MM.1S (cell line): ENCODE measurements at regions not wholly inside any gene's neighbourhood (a gene's known extent, or its start where the extent isn't known, plus 50 kb on each side); places are given as distances from the start of the nearest gene placed in this dataset.

ENCODE experiments used
- DNase-seq: peaks from one replicate; pipeline ENCODE4 v3.0.0-alpha.2; 2015
- H2AFZ ChIP-seq: fragments of 300-600 bp; sonication (generic); 2 replicates; pipeline ENCODE4 v1.6.0; 2016; ENCODE audit warnings: antibody characterized with exemption, low read length
- H3F3A ChIP-seq: fragments of 300-600 bp; sonication (generic); 2 replicates; pipeline ENCODE4 v1.6.1; 2016; ENCODE audit warnings: mild to moderate bottlenecking, antibody characterized with exemption, low read length, moderate library complexity, mixed read lengths; ENCODE audit not compliant: insufficient read depth
- H3K27ac ChIP-seq: fragments of 300-600 bp; sonication (generic); 2 replicates; pipeline ENCODE4 v1.5.1; 2016; ENCODE audit warnings: mild to moderate bottlenecking, low read length
- H3K27me3 ChIP-seq: fragments of 300-600 bp; sonication (generic); replicated peaks from 2 replicates; pipeline ENCODE4 v1.6.0; 2016; ENCODE audit warnings: low read length; ENCODE audit not compliant: insufficient read depth
- H3K36me3 ChIP-seq: fragments of 300-600 bp; sonication (generic); replicated peaks from 2 replicates; pipeline ENCODE4 v1.6.1; 2016; ENCODE audit warnings: mild to moderate bottlenecking, low read length, mixed read lengths; ENCODE audit not compliant: insufficient read depth
- H3K4me1 ChIP-seq: fragments of 300-600 bp; sonication (generic); 2 replicates; pipeline ENCODE4 v1.6.1; 2016; ENCODE audit warnings: low read length, mixed read lengths
- H3K4me2 ChIP-seq: fragments of 300-600 bp; sonication (generic); 2 replicates; pipeline ENCODE4 v1.6.0; 2016; ENCODE audit warnings: low read depth, low read length
- H3K4me3 ChIP-seq: fragments of 300-600 bp; sonication (generic); 2 replicates; pipeline ENCODE4 v1.5.1; 2016; ENCODE audit warnings: low read length, mixed read lengths
- H3K79me2 ChIP-seq: fragments of 300-600 bp; sonication (generic); 2 replicates; pipeline ENCODE4 v1.6.1; 2016; ENCODE audit warnings: mixed run types, low read length, mixed read lengths
- H3K9ac ChIP-seq: fragments of 300-600 bp; sonication (generic); 2 replicates; pipeline ENCODE4 v1.6.1; 2016; ENCODE audit warnings: low read length, mixed read lengths
- H3K9me2 ChIP-seq: fragments of 300-600 bp; sonication (generic); replicated peaks from 2 replicates; pipeline ENCODE4 v1.6.1; 2016; ENCODE audit warnings: mild to moderate bottlenecking, low read length, mixed read lengths; ENCODE audit not compliant: insufficient read depth
- H3K9me3 ChIP-seq: fragments of 300-600 bp; sonication (generic); replicated peaks from 2 replicates; pipeline ENCODE4 v1.6.1; 2016; ENCODE audit warnings: mild to moderate bottlenecking, low read length, mixed read lengths; ENCODE audit not compliant: insufficient read depth
- H4K20me1 ChIP-seq: fragments of 300-600 bp; sonication (generic); 2 replicates; pipeline ENCODE4 v1.6.1; 2016; ENCODE audit warnings: mild to moderate bottlenecking, low read length, moderate library complexity, mixed read lengths; ENCODE audit not compliant: insufficient read depth
- EZH2 ChIP-seq: fragments of 300-600 bp; sonication (generic); optimal IDR thresholded peaks from 2 replicates; pipeline ENCODE3; 2017; ENCODE audit warnings: low read depth, mild to moderate bottlenecking, antibody characterized with exemption, low read length, mixed read lengths
- EZH2phosphoT487 ChIP-seq: fragments of 300-600 bp; sonication (generic); IDR thresholded peaks from 2 replicates; pipeline ENCODE4 v1.6.1; 2018; ENCODE audit warnings: antibody characterized with exemption, low read length
- TF ChIP-seq, protein P1 (sequence below): fragments of 300-600 bp; sonication (generic); IDR thresholded peaks from 2 replicates; pipeline ENCODE4 v1.5.1; 2016; ENCODE audit warnings: antibody characterized with exemption, low read length, mixed read lengths

DNA sequence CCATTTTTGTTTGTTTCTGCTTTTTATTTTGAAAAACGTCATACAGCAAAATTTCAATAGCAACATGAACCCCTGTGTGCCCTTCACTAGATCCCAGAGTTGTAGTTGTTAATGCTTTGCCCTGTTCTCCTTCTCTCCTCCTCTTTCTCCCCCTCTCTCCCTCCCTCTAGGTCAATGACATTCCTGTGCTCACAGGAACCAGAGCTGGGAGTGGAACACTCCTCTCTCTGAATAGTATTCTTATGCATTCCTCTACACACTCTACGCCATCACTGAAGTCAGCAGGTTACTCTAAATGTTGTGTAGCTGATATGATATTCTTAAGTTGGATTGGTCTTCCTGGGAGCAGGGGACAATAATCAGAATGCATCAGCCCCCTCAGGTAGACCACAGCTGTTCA, 243.4 kb downstream of the SYK start:
- H3K36me3 ChIP-seq, result no peaks in the 10 kb centered on the region
- H3K4me3 ChIP-seq, result no peak overlapping the region

DNA sequence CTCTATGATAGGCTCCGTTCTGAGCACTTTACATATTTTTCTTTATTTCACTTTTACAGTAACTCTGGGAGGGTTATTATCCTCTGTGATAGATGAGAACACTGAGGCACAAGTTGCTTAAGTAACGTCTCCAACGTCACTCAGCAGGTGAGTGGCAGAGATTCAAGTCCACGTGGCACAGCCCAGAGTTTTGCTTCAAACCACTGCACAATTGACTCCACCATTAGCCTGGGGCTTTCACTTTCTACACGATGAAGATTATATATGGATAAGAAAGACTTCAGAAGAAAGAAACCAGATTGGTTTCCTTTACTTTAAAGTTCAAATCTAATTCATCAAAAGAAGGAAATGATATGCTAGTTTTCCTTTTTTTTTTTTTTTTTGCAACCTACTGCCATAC, 245.9 kb downstream of the SYK start:
- Histone ChIP-seq H3K27me3 (no peaks in the 10 kb centered on the region), H4K20me1 (no peaks in the 10 kb centered on the region), H3K9me3 (no peaks in the 10 kb centered on the region), H3K36me3 (no peaks in the 10 kb centered on the region), H2AFZ (no peak overlapping the region), H3K4me2 (no peak overlapping the region), H3K4me1 (0 out of 2 replicates have a peak, but pooled peaks cover 3% of the 10 kb centered on the region), H3K79me2 (no peaks in the 10 kb centered on the region), H3K9ac (no peak overlapping the region), H3F3A (no peaks in the 10 kb centered on the region), H3K9me2 (no peaks in the 10 kb centered on the region), H3K27ac (no peak overlapping the region), H3K4me3 (no peak overlapping the region)
- DNase-seq, result peak; percentile 38
- TF ChIP-seq EZH2 (no peak), EZH2phosphoT487 (no peak)
- TF ChIP-seq, protein P1, sequence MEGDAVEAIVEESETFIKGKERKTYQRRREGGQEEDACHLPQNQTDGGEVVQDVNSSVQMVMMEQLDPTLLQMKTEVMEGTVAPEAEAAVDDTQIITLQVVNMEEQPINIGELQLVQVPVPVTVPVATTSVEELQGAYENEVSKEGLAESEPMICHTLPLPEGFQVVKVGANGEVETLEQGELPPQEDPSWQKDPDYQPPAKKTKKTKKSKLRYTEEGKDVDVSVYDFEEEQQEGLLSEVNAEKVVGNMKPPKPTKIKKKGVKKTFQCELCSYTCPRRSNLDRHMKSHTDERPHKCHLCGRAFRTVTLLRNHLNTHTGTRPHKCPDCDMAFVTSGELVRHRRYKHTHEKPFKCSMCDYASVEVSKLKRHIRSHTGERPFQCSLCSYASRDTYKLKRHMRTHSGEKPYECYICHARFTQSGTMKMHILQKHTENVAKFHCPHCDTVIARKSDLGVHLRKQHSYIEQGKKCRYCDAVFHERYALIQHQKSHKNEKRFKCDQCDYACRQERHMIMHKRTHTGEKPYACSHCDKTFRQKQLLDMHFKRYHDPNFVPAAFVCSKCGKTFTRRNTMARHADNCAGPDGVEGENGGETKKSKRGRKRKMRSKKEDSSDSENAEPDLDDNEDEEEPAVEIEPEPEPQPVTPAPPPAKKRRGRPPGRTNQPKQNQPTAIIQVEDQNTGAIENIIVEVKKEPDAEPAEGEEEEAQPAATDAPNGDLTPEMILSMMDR, result no peak

More for the DNA sequence above, 243.4 kb downstream of the SYK start:
- DNase-seq, result no peak
- Histone ChIP-seq H3K27ac (no peak overlapping the region), H2AFZ (no peak overlapping the region), H3K4me2 (no peak overlapping the region), H3K9me3 (no peaks in the 10 kb centered on the region), H3F3A (no peaks in the 10 kb centered on the region), H3K9me2 (no peaks in the 10 kb centered on the region), H3K79me2 (no peaks in the 10 kb centered on the region), H3K9ac (no peak overlapping the region), H3K27me3 (no peaks in the 10 kb centered on the region), H3K4me1 (0 out of 2 replicates have a peak, but pooled peaks cover 3% of the 10 kb centered on the region), H4K20me1 (no peaks in the 10 kb centered on the region)
- TF ChIP-seq, protein P1, result no peak
- TF ChIP-seq EZH2phosphoT487 (no peak), EZH2 (no peak)

DNA sequence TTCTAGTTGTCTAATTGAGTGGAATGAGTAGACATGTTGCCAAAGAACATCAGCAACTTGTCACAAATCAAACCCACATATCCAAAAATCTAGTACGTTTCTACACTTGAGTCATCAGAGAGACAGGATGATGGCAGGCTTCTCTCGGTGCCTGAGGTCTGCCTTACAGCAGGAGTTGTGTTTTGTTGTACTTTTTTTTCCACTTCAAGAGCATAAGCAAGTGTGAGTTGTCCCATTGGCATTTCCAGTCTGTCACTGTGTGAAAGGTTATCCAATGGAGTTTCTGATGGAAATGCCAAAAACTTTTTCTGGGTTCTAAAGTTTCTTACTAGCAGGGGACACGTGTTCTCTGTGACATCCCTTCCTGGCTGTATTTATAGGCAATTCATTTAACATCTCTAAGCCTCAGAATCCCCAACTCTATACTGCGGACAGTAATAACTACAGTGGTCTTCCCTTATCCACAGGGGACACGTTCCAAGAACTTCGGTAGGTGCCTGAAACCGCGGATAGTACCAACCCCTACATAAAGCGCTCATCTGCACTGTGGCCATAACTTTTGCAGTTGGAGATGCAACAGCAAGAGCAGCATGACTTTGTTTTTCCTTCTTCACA, 246.5 kb downstream of the SYK start:
- H3K4me1 ChIP-seq, result 0 out of 2 replicates have a peak, but pooled peaks cover 3% of the 10 kb centered on the region
- H2AFZ ChIP-seq, result no peak overlapping the region
- DNase-seq, result no peak
- H3K4me3 ChIP-seq, result no peak overlapping the region
- no peak overlapping the region for H3K27ac ChIP-seq
- H3K79me2 ChIP-seq, result no peaks in the 10 kb centered on the region
- TF ChIP-seq, protein P1, result no peak
- no peak for TF ChIP-seq EZH2
- no peak for TF ChIP-seq EZH2phosphoT487
- no peaks in the 10 kb centered on the region for H3K9me2 ChIP-seq
- H3K9me3 ChIP-seq, result no peaks in the 10 kb centered on the region
- no peaks in the 10 kb centered on the region for H3K36me3 ChIP-seq
- no peaks in the 10 kb centered on the region for H3F3A ChIP-seq
- H4K20me1 ChIP-seq, result no peaks in the 10 kb centered on the region
- no peaks in the 10 kb centered on the region for H3K27me3 ChIP-seq
- H3K9ac ChIP-seq, result no peak overlapping the region
- no peak overlapping the region for H3K4me2 ChIP-seq
